AG04450 (cell line): ENCODE measurements at regions not wholly inside any gene's neighbourhood (a gene's known extent, or its start where the extent isn't known, plus 50 kb on each side); places are given as distances from the start of the nearest gene placed in this dataset.

ENCODE experiments used
- CTCF ChIA-PET: fragments of 300-600, 350-600 bp; formaldehyde crosslinking; extraction: SDS; loops from one replicate; lab custom pipeline; 2022; ENCODE audit warnings: antibody characterized with exemption, inconsistent platforms; lab: Charles Lee
- POLR2A ChIA-PET: fragments of 350-600 bp; formaldehyde crosslinking; extraction: SDS; loops from one replicate; lab custom pipeline; 2021; ENCODE audit warnings: antibody characterized with exemption, inconsistent platforms; lab: Yijun Ruan, JAX
- DNase-seq: peaks from one replicate; pipeline ENCODE4 v3.0.0-alpha.2; 2011; ENCODE audit warnings: low read depth, low spot score
- H3K27ac ChIP-seq: one replicate; pipeline ENCODE4 v1.5.1; 2012; ENCODE audit warnings: low read depth, low read length, control low read depth
- H3K27me3 ChIP-seq: one replicate; pipeline ENCODE4 v1.6.0; 2012; ENCODE audit warnings: low read length; ENCODE audit not compliant: control insufficient read depth, insufficient read depth
- H3K4me3 ChIP-seq: 2 replicates; pipeline ENCODE4 v1.5.1; 2011; ENCODE audit warnings: mild to moderate bottlenecking, low read depth, low read length, control low read depth
- H3K9me3 ChIP-seq: 2 replicates; pipeline ENCODE4 v1.5.1; 2012; ENCODE audit warnings: low read length; ENCODE audit not compliant: control insufficient read depth, insufficient read depth
- CTCF ChIP-seq: IDR thresholded peaks from 2 replicates; pipeline ENCODE4 v1.5.1; 2011; ENCODE audit warnings: low read depth, low read length, control low read depth, inconsistent platforms

- Histone ChIP-seq H3K4me3 (no peak overlapping the region), H3K27me3 (no peaks in the 10 kb centered on the region), H3K27ac (no peak overlapping the region), H3K9me3 (peaks cover 84% of the 10 kb centered on the region)
- TF ChIP-seq CTCF = no peak
- CTCF ChIA-PET = no interaction called here
- DNase-seq = no peak
- POLR2A ChIA-PET = no interaction called here
Measured at GRCh38 chr12:131218923-131219669, 265.4 kb downstream of the ADGRD1 start.

GRCh38 chr12:131219670-131220330, 266.1 kb downstream of the ADGRD1 start:
- no peak for DNase-seq
- no peak for TF ChIP-seq CTCF

GRCh38 chr12:131220331-131220685, 266.6 kb downstream of the ADGRD1 start:
- Histone ChIP-seq H3K27ac (no peak overlapping the region), H3K4me3 (no peak overlapping the region), H3K27me3 (no peaks in the 10 kb centered on the region), H3K9me3 (peaks cover 78% of the 10 kb centered on the region)
- POLR2A ChIA-PET = no interaction called here
- no peak for TF ChIP-seq CTCF
- CTCF ChIA-PET = no interaction called here
- no peak for DNase-seq

More at GRCh38 chr12:131219670-131220330, 266.1 kb downstream of the ADGRD1 start:
- H3K4me3 ChIP-seq = no peak overlapping the region
- no peak overlapping the region for H3K27ac ChIP-seq
- H3K9me3 ChIP-seq = peaks cover 84% of the 10 kb centered on the region
- ChIA-PET POLR2A (no interaction called here), CTCF (no interaction called here)
- no peaks in the 10 kb centered on the region for H3K27me3 ChIP-seq

- H3K27me3 ChIP-seq = no peaks in the 10 kb centered on the region
- TF ChIP-seq CTCF = no peak
- no peak overlapping the region for H3K4me3 ChIP-seq
- H3K27ac ChIP-seq = no peak overlapping the region
- ChIA-PET CTCF (no interaction called here), POLR2A (no interaction called here)
- DNase-seq = no peak
- peaks cover 74% of the 10 kb centered on the region for H3K9me3 ChIP-seq
Measured at GRCh38 chr12:131221061-131221956, 267.6 kb downstream of the ADGRD1 start.

GRCh38 chr12:131221957-131222328, 268.2 kb downstream of the ADGRD1 start:
- TF ChIP-seq CTCF = no peak
- no peak overlapping the region for H3K4me3 ChIP-seq
- ChIA-PET CTCF (no interaction called here), POLR2A (no interaction called here)
- no peaks in the 10 kb centered on the region for H3K27me3 ChIP-seq
- no peak for DNase-seq
- no peak overlapping the region for H3K27ac ChIP-seq
- H3K9me3 ChIP-seq = peaks cover 75% of the 10 kb centered on the region
